Suprapubic skin (tissue), 4 donors: ENCODE measurements at regions not wholly inside any gene's neighbourhood (a gene's known extent, or its start where the extent isn't known, plus 50 kb on each side); places are given as distances from the start of the nearest gene placed in this dataset.

Source experiments
- CTCF ChIP-seq, 2 donors: fragments of 200-600 bp in 1 of 2; fragments of 450-650 bp in 1 of 2; sonication (generic) in 1 of 2; IDR thresholded peaks; one replicate each; pipeline ENCODE4 v1.5.1; 2016 to 2019; ENCODE audit warnings: antibody characterized with exemption in 2 of 2, mild to moderate bottlenecking in 1 of 2, moderate library complexity in 1 of 2
- EP300 ChIP-seq: sonication (generic); formaldehyde crosslinking; IDR thresholded peaks from one replicate; pipeline ENCODE4 v1.6.1; 2017; ENCODE audit warnings: antibody characterized with exemption
- POLR2A ChIP-seq, 2 donors: fragments of 450-650 bp; IDR thresholded peaks; one replicate each; pipeline ENCODE4 v1.6.1; 2017; ENCODE audit warnings: antibody characterized with exemption in 2 of 2, mild to moderate bottlenecking in 2 of 2, moderate library complexity in 2 of 2
- POLR2AphosphoS5 ChIP-seq, 3 donors: sonication (generic); formaldehyde crosslinking; IDR thresholded peaks; one replicate each; pipeline ENCODE4 v1.6.1; 2017; ENCODE audit warnings: antibody characterized with exemption in 3 of 3

GRCh38 chr6:40815731-40816130, 223.3 kb downstream of the UNC5CL start:
- TF ChIP-seq POLR2A (IDR thresholded peaks at IDR 0.05) (no peak), CTCF (IDR thresholded peaks at IDR 0.05) (no peak), EP300 (no peak), POLR2AphosphoS5 (IDR thresholded peaks at IDR 0.05) (no peak)
